Putamen (tissue), 1 donor: ENCODE measurements at regions not wholly inside any gene's neighbourhood (a gene's known extent, or its start where the extent isn't known, plus 50 kb on each side); places are given as distances from the start of the nearest gene placed in this dataset.
"Not testable (repeated sequence)": the region's sequence is repeated elsewhere in the genome, so short reads cannot be mapped to it uniquely, and the experiment has no call there.

Experiments used
- DNase-seq: peaks from one replicate; pipeline ENCODE4 v3.0.0-alpha.2; 2016; ENCODE audit warnings: low spot score

DNA sequence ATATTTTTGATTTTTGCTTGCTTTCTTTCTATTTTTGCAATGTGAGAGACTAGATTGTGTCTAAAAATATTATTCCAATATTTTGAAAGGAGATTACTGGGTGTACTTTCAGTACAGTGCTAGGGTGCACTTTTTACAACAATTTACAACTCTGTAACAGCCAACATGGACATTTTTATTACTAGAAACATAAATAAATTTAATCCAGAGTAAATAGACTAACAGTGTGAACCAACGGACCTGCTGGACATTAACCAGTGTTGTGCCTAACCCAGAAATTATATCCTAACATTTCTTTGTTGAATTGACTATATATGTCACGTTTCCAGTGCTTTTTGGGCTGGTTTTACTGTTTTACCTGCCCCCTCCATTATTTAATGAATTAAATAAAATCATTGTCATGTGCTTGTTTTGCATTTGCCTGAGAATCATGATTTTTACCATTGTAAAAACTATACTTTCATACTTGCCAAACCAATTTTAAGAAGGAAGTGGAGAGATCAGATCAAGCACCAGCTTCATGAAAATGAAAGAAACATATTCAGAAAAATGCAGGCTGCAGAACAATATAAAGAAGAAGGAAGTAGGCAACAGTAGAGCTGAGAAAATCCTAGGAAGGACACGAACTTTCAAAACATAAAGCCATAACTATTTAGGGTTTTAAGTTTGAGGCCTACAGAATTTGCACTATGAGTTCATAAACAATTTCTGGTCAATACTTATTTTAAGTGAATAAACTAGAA is 400.8 kb upstream of the PIK3R1 start:
- DNase-seq, result no peak

- DNase-seq, result no peak
Measured at GRCh38 chr5:67813877-67814539, 401.5 kb upstream of the PIK3R1 start.

- no peak for DNase-seq
Measured at GRCh38 chr5:67809589-67809988, 406.0 kb upstream of the PIK3R1 start.

GRCh38 chr5:67808340-67808739 is 407.2 kb upstream of the PIK3R1 start:
- no peak for DNase-seq

GRCh38 chr5:67807439-67807888 is 408.1 kb upstream of the PIK3R1 start:
- DNase-seq, result no peak

DNA sequence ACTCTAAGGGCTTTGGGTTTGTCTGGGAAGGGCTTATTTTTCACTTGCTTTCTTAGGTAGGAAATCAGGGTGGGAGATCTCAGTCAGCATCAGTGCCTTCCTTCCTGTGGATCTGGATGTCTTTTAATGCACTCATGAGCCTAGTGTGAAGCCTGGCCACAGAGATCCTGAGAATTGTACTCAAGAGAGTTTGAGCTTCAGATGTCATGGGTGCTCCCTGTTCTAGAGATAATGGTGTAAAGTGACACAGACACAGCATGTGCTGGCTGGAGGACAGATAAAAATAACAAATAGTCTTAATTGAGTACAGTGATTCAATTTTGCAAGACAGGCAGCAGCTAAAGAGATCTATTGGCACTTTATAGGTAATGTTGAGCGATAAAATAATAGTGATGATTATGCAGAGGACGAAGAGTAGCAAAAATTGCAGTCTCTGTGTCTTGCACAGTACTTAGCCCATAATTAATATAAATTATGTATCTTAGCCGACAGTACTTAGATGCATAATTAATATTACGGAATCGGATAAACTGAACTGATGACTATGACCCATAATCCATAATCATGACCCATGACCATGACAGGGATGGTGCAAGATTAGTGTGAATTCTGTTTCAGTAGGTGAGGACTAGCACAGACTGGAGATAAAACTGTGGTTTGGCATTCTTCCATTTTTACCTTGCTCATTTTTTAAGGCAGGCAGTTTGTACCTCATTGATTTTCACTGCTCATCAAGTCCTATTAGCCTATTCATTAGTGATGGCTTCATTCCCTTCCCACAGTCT is 408.7 kb upstream of the PIK3R1 start:
- DNase-seq, result no peak

- DNase-seq, result no peak
Measured at GRCh38 chr5:67805666-67806348, 409.7 kb upstream of the PIK3R1 start.

- no peak for DNase-seq
Measured at GRCh38 chr5:67802766-67803165, 412.8 kb upstream of the PIK3R1 start.

GRCh38 chr5:67799732-67800234 is 415.8 kb upstream of the PIK3R1 start:
- no peak for DNase-seq

- not testable (repeated sequence) for DNase-seq
Measured at GRCh38 chr5:67798470-67798869, 417.1 kb upstream of the PIK3R1 start.

GRCh38 chr5:67795781-67796477 is 419.6 kb upstream of the PIK3R1 start:
- no peak for DNase-seq

- DNase-seq, result no peak
Measured at GRCh38 chr5:67793966-67794365, 421.6 kb upstream of the PIK3R1 start.

- no peak for DNase-seq
Measured at GRCh38 chr5:67793418-67793817, 422.1 kb upstream of the PIK3R1 start.

GRCh38 chr5:67792891-67793290 is 422.7 kb upstream of the PIK3R1 start:
- DNase-seq, result no peak

- no peak for DNase-seq
Measured at GRCh38 chr5:67790390-67790789, 425.2 kb upstream of the PIK3R1 start.

- DNase-seq, result not testable (repeated sequence)
Measured at GRCh38 chr5:67779893-67780623, 435.5 kb upstream of the PIK3R1 start.

GRCh38 chr5:67774786-67775185 is 440.8 kb upstream of the PIK3R1 start:
- peak; percentile 45 for DNase-seq

- peak; percentile 25 for DNase-seq
Measured at GRCh38 chr5:67774267-67774552, 441.3 kb upstream of the PIK3R1 start.

DNA sequence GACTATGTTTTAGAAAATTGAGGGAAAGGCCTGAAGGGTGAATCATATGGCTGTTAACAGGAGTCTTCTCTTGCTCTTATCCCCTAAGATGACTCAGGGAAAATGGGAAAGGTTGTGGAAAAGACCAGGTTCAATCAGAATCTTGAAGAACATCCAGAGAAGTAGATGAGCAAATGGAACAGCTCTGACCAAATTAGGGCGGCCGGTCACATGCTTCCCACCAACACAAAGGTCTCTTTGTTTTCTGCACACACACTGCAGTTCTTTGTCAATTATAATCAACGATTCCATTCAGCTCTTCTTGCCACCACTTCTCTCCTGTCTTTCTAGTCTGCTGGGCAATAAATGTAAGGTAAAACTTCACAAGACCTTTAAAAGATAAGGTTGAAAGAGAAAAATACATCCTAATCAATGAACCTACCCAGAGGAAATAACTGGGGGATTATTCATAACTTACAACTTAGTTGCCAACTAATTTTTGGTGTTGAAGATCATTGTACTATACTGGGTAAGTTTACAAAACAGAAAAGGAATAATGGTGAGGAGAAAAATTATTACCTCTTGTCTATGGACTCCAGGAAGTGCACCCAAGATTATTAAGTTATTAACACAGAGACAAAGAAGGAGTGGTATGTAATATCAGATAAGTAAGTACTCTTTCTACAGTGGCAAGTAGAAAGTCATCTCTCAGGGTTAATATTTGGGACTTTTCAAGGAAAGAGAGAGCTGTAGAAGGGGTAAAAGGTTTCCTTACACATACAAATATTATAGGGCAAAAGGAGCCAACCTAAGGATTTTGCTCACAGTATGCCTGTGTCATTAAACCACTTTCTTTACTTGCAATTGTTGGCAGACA is 441.9 kb upstream of the PIK3R1 start:
- DNase-seq, result peak; percentile 93

- no peak for DNase-seq
Measured at GRCh38 chr5:67771791-67772190, 443.8 kb upstream of the PIK3R1 start.
